Panc1 (cell line): ENCODE measurements at regions not wholly inside any gene's neighbourhood (a gene's known extent, or its start where the extent isn't known, plus 50 kb on each side); places are given as distances from the start of the nearest gene placed in this dataset.

Experiments
- REST ChIP-seq, 2 experiments: IDR thresholded peaks; 2 replicates each; pipeline ENCODE4 v1.6.1; 2011 to 2012; ENCODE audit warnings: low read depth in 2 of 2, control low read depth in 1 of 2, low read length in 1 of 2, mild to moderate bottlenecking in 1 of 2, moderate library complexity in 1 of 2; ENCODE audit not compliant: insufficient read depth in 1 of 2
- TF ChIP-seq, protein P1 (sequence below): fragments of 450-650 bp; IDR thresholded peaks from 2 replicates; pipeline ENCODE4 v1.5.1; 2017; ENCODE audit warnings: mild to moderate bottlenecking

DNA sequence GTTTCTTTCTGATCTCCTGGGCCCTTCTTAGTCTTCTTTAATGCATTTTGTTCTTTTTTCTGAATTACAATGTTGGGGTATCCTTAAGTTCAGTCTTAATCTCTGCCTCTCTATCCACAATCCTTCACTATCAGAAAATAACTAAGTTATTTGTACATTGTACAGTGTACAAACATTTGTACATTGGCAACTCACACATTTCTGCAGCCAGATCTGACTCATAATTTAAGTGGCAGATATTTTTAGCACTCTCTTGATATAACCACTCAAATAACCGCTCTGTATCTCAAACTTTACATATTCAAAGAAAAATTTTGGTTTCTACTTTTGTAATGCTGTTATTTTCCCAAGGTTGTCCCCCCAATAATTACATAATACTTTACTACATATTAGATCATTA lies 691.1 kb upstream of the SPRY2 start:
- TF ChIP-seq, protein P1, sequence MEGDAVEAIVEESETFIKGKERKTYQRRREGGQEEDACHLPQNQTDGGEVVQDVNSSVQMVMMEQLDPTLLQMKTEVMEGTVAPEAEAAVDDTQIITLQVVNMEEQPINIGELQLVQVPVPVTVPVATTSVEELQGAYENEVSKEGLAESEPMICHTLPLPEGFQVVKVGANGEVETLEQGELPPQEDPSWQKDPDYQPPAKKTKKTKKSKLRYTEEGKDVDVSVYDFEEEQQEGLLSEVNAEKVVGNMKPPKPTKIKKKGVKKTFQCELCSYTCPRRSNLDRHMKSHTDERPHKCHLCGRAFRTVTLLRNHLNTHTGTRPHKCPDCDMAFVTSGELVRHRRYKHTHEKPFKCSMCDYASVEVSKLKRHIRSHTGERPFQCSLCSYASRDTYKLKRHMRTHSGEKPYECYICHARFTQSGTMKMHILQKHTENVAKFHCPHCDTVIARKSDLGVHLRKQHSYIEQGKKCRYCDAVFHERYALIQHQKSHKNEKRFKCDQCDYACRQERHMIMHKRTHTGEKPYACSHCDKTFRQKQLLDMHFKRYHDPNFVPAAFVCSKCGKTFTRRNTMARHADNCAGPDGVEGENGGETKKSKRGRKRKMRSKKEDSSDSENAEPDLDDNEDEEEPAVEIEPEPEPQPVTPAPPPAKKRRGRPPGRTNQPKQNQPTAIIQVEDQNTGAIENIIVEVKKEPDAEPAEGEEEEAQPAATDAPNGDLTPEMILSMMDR: no peak
- TF ChIP-seq REST (IDR thresholded peaks at IDR 0.05; ENCODE audit: insufficient read depth in 1 of 2, low read depth in 2 of 2, low read length in 1 of 2): no peak
